Uterus (tissue), 2 donors: ENCODE measurements at regions not wholly inside any gene's neighbourhood (a gene's known extent, or its start where the extent isn't known, plus 50 kb on each side); places are given as distances from the start of the nearest gene placed in this dataset.

Source experiments
- CTCF ChIP-seq, 4 experiments: fragments of 200-600 bp in 2 of 4; fragments of 450-650 bp in 2 of 4; sonication (generic) in 2 of 4; IDR thresholded peaks; one replicate each; pipeline ENCODE4 v1.5.1; 2016 to 2019; ENCODE audit warnings: antibody characterized with exemption in 4 of 4, mild to moderate bottlenecking in 2 of 4, moderate library complexity in 1 of 4
- POLR2A ChIP-seq, 2 donors: fragments of 450-650 bp; IDR thresholded peaks; one replicate each; pipeline ENCODE4 v1.6.1; 2016; ENCODE audit warnings: antibody characterized with exemption in 2 of 2, mild to moderate bottlenecking in 1 of 2, moderate library complexity in 1 of 2

GRCh38 chr13:73687087-73687486, 447.1 kb downstream of the KLF12 start:
- no peak for TF ChIP-seq POLR2A (IDR thresholded peaks at IDR 0.05)
- TF ChIP-seq CTCF (IDR thresholded peaks at IDR 0.05) = no peak
